GM12872 (cell line): ENCODE measurements at regions not wholly inside any gene's neighbourhood (a gene's known extent, or its start where the extent isn't known, plus 50 kb on each side); places are given as distances from the start of the nearest gene placed in this dataset.

Experiments used
- CTCF ChIP-seq: IDR thresholded peaks from 3 replicates; pipeline ENCODE4 v1.5.1; 2011; ENCODE audit warnings: low read depth, mild to moderate bottlenecking, low read length, moderate library complexity; ENCODE audit not compliant: insufficient read depth

- TF ChIP-seq CTCF = no peak
These were observed 260.3 kb upstream of the E2F7 start for GRCh38 chr12:77325511-77326236.

- peak; percentile 50 for TF ChIP-seq CTCF
These were observed 259.5 kb upstream of the E2F7 start for GRCh38 chr12:77324763-77325468.

GRCh38 chr12:77324416-77324762 is 259.0 kb upstream of the E2F7 start:
- TF ChIP-seq CTCF = no peak

- no peak for TF ChIP-seq CTCF
These were observed 258.5 kb upstream of the E2F7 start for GRCh38 chr12:77323788-77324415.

GRCh38 chr12:77319166-77319565 is 253.8 kb upstream of the E2F7 start:
- TF ChIP-seq CTCF = no peak

- no peak for TF ChIP-seq CTCF
These were observed 250.0 kb upstream of the E2F7 start for GRCh38 chr12:77315407-77315806.

GRCh38 chr12:77314378-77315052 is 249.1 kb upstream of the E2F7 start:
- no peak for TF ChIP-seq CTCF
